HepG2 (cell line): ENCODE measurements at regions not wholly inside any gene's neighbourhood (a gene's known extent, or its start where the extent isn't known, plus 50 kb on each side); places are given as distances from the start of the nearest gene placed in this dataset.

Experiments used
- ATAC-seq: fragments of 200-7000 bp; cut with Tn5 transposase; 3 replicates; pipeline ENCODE4 v1.9.1; 2020; ENCODE audit warnings: mild to moderate bottlenecking, moderate library complexity
- BruUV-seq: library from RNA; stranded (reverse); fragments of 400-500 nt; replicated peaks from 2 replicates; lab custom pipeline; 2021; lab: Mats Ljungman, UMichigan
- CTCF ChIA-PET: fragments of 300-600 bp; formaldehyde crosslinking; extraction: SDS; loops from one replicate; lab custom pipeline; 2021; ENCODE audit warnings: low total read pairs, inconsistent platforms, low intra/inter-chr PET ratio; lab: Yijun Ruan, JAX
- POLR2A ChIA-PET: fragments of 350-600 bp; sonication (Branson Sonifier 250); formaldehyde crosslinking; loops from one replicate; lab custom pipeline; 2020; ENCODE audit warnings: antibody characterized with exemption, inconsistent platforms; lab: Yijun Ruan, JAX
- DNase-seq: peaks from one replicate; pipeline ENCODE4 v3.0.0-alpha.2; 2015; ENCODE audit warnings: low spot score
- FAIRE-seq: peaks from 3 replicates; lab custom pipeline; 2011; peaks lifted over from hg19 to GRCh38; lab: Jason Lieb, UNC
- H2AFZ ChIP-seq: one replicate; pipeline ENCODE4 v1.6.1; 2011; ENCODE audit warnings: low read length, inconsistent platforms
- H3K27ac ChIP-seq: fragments of 300-600 bp; 3 replicates; pipeline ENCODE4 v1.8.0; 2011; ENCODE audit warnings: mixed run types, mild to moderate bottlenecking, mixed read lengths, low read length, inconsistent platforms; ENCODE audit not compliant: insufficient read depth; ENCODE audit errors: extremely low read length
- H3K27me3 ChIP-seq, 2 experiments: fragments of 200-600 bp in 1 of 2; 2 replicates in 1 of 2; 3 replicates in 1 of 2; pipeline versions ENCODE4 v1.6.0 to v1.8.0; 2011; ENCODE audit warnings: low read length in 2 of 2, mild to moderate bottlenecking in 2 of 2, moderate library complexity in 2 of 2, inconsistent platforms in 1 of 2; ENCODE audit not compliant: insufficient read depth in 2 of 2, control insufficient read depth in 1 of 2
- H3K36me3 ChIP-seq, 2 experiments: fragments of 200-600 bp in 1 of 2; replicated peaks in 1 of 2; 2 replicates in 1 of 2; 3 replicates in 1 of 2; pipeline versions ENCODE4 v1.5.1 to v1.8.0; 2011; ENCODE audit warnings: low read length in 2 of 2, inconsistent platforms in 1 of 2; ENCODE audit not compliant: insufficient read depth in 2 of 2, control insufficient read depth in 1 of 2
- H3K4me1 ChIP-seq: 2 replicates; pipeline ENCODE4 v1.5.1; 2012; ENCODE audit warnings: low read length, inconsistent platforms; ENCODE audit not compliant: insufficient read depth
- H3K4me2 ChIP-seq: 2 replicates; pipeline ENCODE4 v1.6.0; 2011; ENCODE audit warnings: low read depth, low read length, inconsistent platforms
- H3K4me3 ChIP-seq, 3 experiments: fragments of 200-600 bp in 1 of 3; sonication (generic), shearing (Covaris generic) in 1 of 3; replicated peaks in 1 of 3; 2 replicates each; pipeline ENCODE4 v1.5.1; 2011 to 2016; ENCODE audit warnings: low read length in 3 of 3, inconsistent platforms in 2 of 3, low read depth in 2 of 3, mild to moderate bottlenecking in 2 of 3, control low read depth in 1 of 3, mixed read lengths in 1 of 3; ENCODE audit not compliant: insufficient read depth in 1 of 3
- H3K79me2 ChIP-seq: one replicate; pipeline ENCODE4 v1.6.1; 2011; ENCODE audit warnings: low read length, inconsistent platforms; ENCODE audit not compliant: insufficient read depth
- H3K9ac ChIP-seq: 2 replicates; pipeline ENCODE4 v1.6.0; 2011; ENCODE audit warnings: mild to moderate bottlenecking, low read depth, low read length, inconsistent platforms; ENCODE audit not compliant: insufficient read depth
- H3K9me3 ChIP-seq: 2 replicates; pipeline ENCODE4 v1.5.1; 2012; ENCODE audit warnings: mild to moderate bottlenecking, low read length
- H4K20me1 ChIP-seq: 2 replicates; pipeline ENCODE4 v1.6.0; 2011; ENCODE audit warnings: inconsistent platforms, mild to moderate bottlenecking, low read length, moderate library complexity; ENCODE audit not compliant: insufficient read depth
- RBAK ChIP-seq: sonication (generic); formaldehyde crosslinking; IDR thresholded peaks from 2 replicates; pipeline ENCODE4 v1.5.1; 2020; ENCODE audit warnings: mild to moderate bottlenecking, missing genetic modification reagents
- TFE3 ChIP-seq: IDR thresholded peaks from 2 replicates; pipeline ENCODE4 v1.6.1; 2016
- ZHX2 ChIP-seq, 2 experiments: sonication (generic) in 1 of 2; formaldehyde crosslinking in 1 of 2; IDR thresholded peaks; 2 replicates each; pipeline versions ENCODE4 v1.6.1 to v1.9.0; 2014 to 2022; ENCODE audit warnings: antibody characterized with exemption in 1 of 2, borderline replicate concordance in 1 of 2, inconsistent platforms in 1 of 2, low read depth in 1 of 2, missing genetic modification reagents in 1 of 2
- ZNF543 ChIP-seq: sonication (generic); formaldehyde crosslinking; IDR thresholded peaks from 2 replicates; pipeline ENCODE4 v1.4.0; 2020; ENCODE audit warnings: mild to moderate bottlenecking, missing genetic modification reagents
- WGBS: methylation state at CpG from one replicate; pipeline ENCODE4 v1.1.6; 2017; ENCODE audit warnings: low lambda C conversion rate; 5-methylcytosine and 5-hydroxymethylcytosine counted together
- in situ Hi-C: cut with HindIII; loops from 2 replicates; pipeline ENCODE4 v1.10.0; 2017; ENCODE audit warnings: low pct_unique_long_range_greater_than_20kb; ENCODE audit not compliant: extremely low pct_ligation_motif_present
- intact Hi-C: fragments of 100-400 bp; cut with micrococcal nuclease; formaldehyde crosslinking; loops from one replicate; pipeline ENCODE4 v1.10.0; 2022; ENCODE audit not compliant: unreplicated experiment

GRCh38 chr2:122182616-122183355, 427.3 kb downstream of the TSN start:
- Histone ChIP-seq H3K36me3 (no peaks in the 10 kb centered on the region), H3K27me3 (peaks cover 0 to 3% of the 10 kb centered on the region in 2 experiments; a peak in 1 of 5 replicates), H3K4me3 (no peak overlapping the region), H3K9me3 (no peaks in the 10 kb centered on the region), H3K9ac (no peak overlapping the region), H3K79me2 (no peaks in the 10 kb centered on the region), H2AFZ (no peak overlapping the region), H3K4me1 (no peaks in the 10 kb centered on the region), H4K20me1 (no peaks in the 10 kb centered on the region), H3K27ac (no peak overlapping the region), H3K4me2 (no peak overlapping the region)
- FAIRE-seq (no peak), ATAC-seq (no peak), DNase-seq (no peak)
- intact Hi-C loops (no loop called here), in situ Hi-C loops (no loop called here)
- no TSS peak for BruUV-seq
- WGBS: 10% methylated on average over 5 of the region's 5 CpGs
- ChIA-PET CTCF (no interaction called here), POLR2A (no interaction called here)
- TF ChIP-seq RBAK (CRISPR knock-in tag) (no peak), ZHX2 (IDR thresholded peaks at IDR 0.05; ENCODE audit: low read depth) (no peak), ZHX2 (CRISPR knock-in tag; IDR thresholded peaks at IDR 0.05; ENCODE audit: borderline replicate concordance) (no peak), TFE3 (no peak), ZNF543 (CRISPR knock-in tag) (no peak)
